ENCODE measurements at regions not wholly inside any gene's neighbourhood (a gene's known extent, or its start where the extent isn't known, plus 50 kb on each side); places are given as distances from the start of the nearest gene placed in this dataset.
"Not testable (repeated sequence)": the region's sequence is repeated elsewhere in the genome, so short reads cannot be mapped to it uniquely, and the experiment has no call there.

- Histone ChIP-seq H3K27me3 (ENCODE audit: control insufficient read depth, insufficient read depth, low read length) (no peaks in the 10 kb centered on the region), H3K36me3 (ENCODE audit: control insufficient read depth, insufficient read depth, low read length) (no peaks in the 10 kb centered on the region), H3K4me3 (ENCODE audit: low read depth, low read length) (no peak overlapping the region)
- CTCF ChIA-PET, result no interaction called here
- POLR2A ChIA-PET, result no interaction called here
- TF ChIP-seq CTCF (IDR thresholded peaks at IDR 0.05; ENCODE audit: insufficient read depth, low read depth, low read length), result no peak
- DNase-seq (ENCODE audit: low read depth), result no peak
These were observed 154.8 kb upstream of the TTC14 start for GRCh38 chr3:180447136-180447535.

DNA sequence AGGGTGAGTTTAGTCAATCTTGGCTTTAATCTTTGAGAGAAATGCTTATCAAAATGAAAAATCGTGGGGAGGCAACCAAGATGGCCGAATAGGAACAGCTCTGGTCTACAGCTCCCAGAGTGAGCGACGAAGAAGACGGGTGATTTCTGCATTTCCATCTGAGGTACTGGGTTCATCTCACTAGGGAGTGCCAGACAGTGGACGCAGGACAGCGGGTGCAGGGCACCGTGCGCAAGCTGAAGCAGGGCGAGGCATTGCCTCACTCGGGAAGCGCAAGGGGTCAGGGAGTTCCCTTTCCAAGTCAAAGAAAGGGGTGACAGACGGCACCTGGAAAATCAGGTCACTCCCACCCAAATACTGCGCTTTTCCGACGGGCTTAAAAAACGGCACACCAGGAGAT, 153.6 kb upstream of the TTC14 start:
- H3K4me3 ChIP-seq (ENCODE audit: low read depth, low read length); POLR2A ChIA-PET; H3K27me3 ChIP-seq (ENCODE audit: control insufficient read depth, insufficient read depth, low read length); CTCF ChIA-PET; H3K36me3 ChIP-seq (ENCODE audit: control insufficient read depth, insufficient read depth, low read length); DNase-seq (ENCODE audit: low read depth): not testable (repeated sequence)

DNA sequence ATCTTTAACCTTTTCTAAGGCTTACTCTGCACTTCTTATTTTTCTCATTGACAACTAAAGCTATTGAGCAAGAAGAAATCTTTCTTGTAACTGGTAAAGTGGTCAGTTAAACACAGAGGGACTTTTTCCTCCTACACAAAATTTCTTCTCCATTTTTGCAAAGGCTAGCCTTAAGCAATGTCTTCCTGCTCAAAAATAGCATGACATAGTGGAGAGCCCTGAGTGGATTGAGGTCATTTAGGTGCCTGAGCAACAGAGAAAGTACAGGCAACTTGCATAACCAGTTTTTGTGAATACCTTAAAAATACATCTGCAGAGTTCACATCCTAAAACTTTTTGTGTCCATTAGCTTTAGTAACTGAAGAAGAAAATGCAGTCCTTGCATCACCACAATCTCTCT, 144.7 kb upstream of the TTC14 start:
- Histone ChIP-seq H3K36me3 (ENCODE audit: control insufficient read depth, insufficient read depth, low read length) (no peaks in the 10 kb centered on the region), H3K27me3 (ENCODE audit: control insufficient read depth, insufficient read depth, low read length) (no peaks in the 10 kb centered on the region), H3K4me3 (ENCODE audit: low read depth, low read length) (no peak overlapping the region)
- no peak for DNase-seq (ENCODE audit: low read depth)
- TF ChIP-seq CTCF (IDR thresholded peaks at IDR 0.05; ENCODE audit: insufficient read depth, low read depth, low read length), result no peak
- CTCF ChIA-PET, result no interaction called here
- POLR2A ChIA-PET, result no interaction called here

- Histone ChIP-seq H3K27me3 (ENCODE audit: control insufficient read depth, insufficient read depth, low read length) (no peaks in the 10 kb centered on the region), H3K36me3 (ENCODE audit: control insufficient read depth, insufficient read depth, low read length) (no peaks in the 10 kb centered on the region), H3K4me3 (ENCODE audit: low read depth, low read length) (no peak overlapping the region)
- no peak for TF ChIP-seq CTCF (IDR thresholded peaks at IDR 0.05; ENCODE audit: insufficient read depth, low read depth, low read length)
- no peak for DNase-seq (ENCODE audit: low read depth)
- POLR2A ChIA-PET, result no interaction called here
- CTCF ChIA-PET, result no interaction called here
These were observed 135.5 kb upstream of the TTC14 start for GRCh38 chr3:180466401-180467011.

DNA sequence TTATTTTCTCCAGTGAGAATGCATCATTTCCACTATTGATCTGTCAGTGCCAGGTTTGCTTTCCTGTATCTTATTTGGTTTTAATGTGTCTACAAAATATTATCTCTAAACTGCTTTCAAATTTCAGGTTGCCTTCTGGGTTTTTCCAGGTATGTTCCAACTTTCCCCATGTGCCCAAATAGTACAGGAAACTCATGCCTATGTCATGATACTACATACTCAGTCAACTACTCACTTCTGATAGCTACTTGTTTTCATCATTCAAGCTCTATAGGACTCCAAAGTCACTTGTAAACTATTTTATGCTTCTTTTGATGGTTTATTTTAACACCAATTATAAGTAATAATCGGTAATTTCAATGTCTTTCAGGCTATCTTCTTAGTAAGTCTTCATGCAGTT, 134.8 kb upstream of the TTC14 start:
- POLR2A ChIA-PET, result no interaction called here
- no peak overlapping the region for H3K4me3 ChIP-seq (ENCODE audit: low read depth, low read length)
- TF ChIP-seq CTCF (IDR thresholded peaks at IDR 0.05; ENCODE audit: insufficient read depth, low read depth, low read length), result no peak
- CTCF ChIA-PET, result no interaction called here
- H3K36me3 ChIP-seq (ENCODE audit: control insufficient read depth, insufficient read depth, low read length), result no peaks in the 10 kb centered on the region
- DNase-seq (ENCODE audit: low read depth), result no peak
- H3K27me3 ChIP-seq (ENCODE audit: control insufficient read depth, insufficient read depth, low read length), result no peaks in the 10 kb centered on the region

GRCh38 chr3:180469149-180469548, 132.8 kb upstream of the TTC14 start:
- CTCF ChIA-PET, result no interaction called here
- Histone ChIP-seq H3K27me3 (ENCODE audit: control insufficient read depth, insufficient read depth, low read length) (no peaks in the 10 kb centered on the region), H3K36me3 (ENCODE audit: control insufficient read depth, insufficient read depth, low read length) (no peaks in the 10 kb centered on the region), H3K4me3 (ENCODE audit: low read depth, low read length) (no peak overlapping the region)
- TF ChIP-seq CTCF (IDR thresholded peaks at IDR 0.05; ENCODE audit: insufficient read depth, low read depth, low read length), result no peak
- POLR2A ChIA-PET, result no interaction called here
- DNase-seq (ENCODE audit: low read depth), result no peak

Measured in BJ (cell line).